Stimulated activated CD8-positive, alpha-beta memory T cell treated with anti-CD3 and anti-CD28 coated beads, Interleukin-4, amount 100 ng/mL, for 24 hours (primary cell): ENCODE measurements at regions not wholly inside any gene's neighbourhood (a gene's known extent, or its start where the extent isn't known, plus 50 kb on each side); places are given as distances from the start of the nearest gene placed in this dataset.
"Not testable (repeated sequence)": the region's sequence is repeated elsewhere in the genome, so short reads cannot be mapped to it uniquely, and the experiment has no call there.

Experiments used
- DNase-seq: peaks from one replicate; pipeline ENCODE4 v3.0.0-alpha.2; 2020; ENCODE audit warnings: low read depth

- DNase-seq: no peak
Measured at GRCh38 chr6:27624694-27625262, 151.9 kb upstream of the ZNF184 start.

DNA sequence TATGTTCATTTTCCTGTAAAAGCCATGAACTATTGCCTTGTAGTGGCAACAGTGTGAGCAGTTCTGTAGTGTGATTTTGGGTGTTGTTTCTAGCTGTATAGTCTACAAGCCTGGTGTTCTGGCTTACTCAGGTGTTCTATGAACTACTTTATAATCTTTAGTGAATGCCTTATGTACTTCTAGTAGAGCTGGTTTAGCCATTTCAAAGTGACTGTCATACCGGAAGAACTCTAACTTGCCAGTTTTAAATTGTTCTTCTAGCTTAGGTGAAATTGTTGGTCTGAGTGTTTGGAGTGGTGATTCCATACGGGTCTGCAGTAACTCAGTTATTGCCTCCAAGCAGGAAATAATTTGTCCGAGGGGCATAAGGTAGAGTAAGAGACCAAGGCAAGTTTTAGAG is 150.2 kb upstream of the ZNF184 start:
- no peak for DNase-seq

DNA sequence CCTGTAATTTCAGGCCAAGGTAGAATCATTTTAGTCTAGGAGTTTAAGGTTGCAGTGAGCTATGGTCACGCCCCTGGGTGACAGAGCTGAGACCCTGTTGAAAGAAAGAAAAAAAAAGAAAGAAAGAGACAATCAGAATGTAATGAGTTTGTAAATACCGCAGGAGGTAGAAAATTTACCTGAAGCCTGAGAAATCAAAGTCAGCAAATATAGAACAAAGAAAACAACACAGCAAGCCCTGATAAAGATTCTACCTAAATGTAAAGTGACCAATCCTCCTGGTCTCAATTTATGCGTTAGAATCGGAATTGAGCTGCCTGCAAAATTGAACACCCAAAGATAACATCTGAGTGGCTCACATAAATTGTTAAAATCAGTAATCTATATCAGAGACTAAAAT is 146.5 kb upstream of the ZNF184 start:
- DNase-seq: no peak

DNA sequence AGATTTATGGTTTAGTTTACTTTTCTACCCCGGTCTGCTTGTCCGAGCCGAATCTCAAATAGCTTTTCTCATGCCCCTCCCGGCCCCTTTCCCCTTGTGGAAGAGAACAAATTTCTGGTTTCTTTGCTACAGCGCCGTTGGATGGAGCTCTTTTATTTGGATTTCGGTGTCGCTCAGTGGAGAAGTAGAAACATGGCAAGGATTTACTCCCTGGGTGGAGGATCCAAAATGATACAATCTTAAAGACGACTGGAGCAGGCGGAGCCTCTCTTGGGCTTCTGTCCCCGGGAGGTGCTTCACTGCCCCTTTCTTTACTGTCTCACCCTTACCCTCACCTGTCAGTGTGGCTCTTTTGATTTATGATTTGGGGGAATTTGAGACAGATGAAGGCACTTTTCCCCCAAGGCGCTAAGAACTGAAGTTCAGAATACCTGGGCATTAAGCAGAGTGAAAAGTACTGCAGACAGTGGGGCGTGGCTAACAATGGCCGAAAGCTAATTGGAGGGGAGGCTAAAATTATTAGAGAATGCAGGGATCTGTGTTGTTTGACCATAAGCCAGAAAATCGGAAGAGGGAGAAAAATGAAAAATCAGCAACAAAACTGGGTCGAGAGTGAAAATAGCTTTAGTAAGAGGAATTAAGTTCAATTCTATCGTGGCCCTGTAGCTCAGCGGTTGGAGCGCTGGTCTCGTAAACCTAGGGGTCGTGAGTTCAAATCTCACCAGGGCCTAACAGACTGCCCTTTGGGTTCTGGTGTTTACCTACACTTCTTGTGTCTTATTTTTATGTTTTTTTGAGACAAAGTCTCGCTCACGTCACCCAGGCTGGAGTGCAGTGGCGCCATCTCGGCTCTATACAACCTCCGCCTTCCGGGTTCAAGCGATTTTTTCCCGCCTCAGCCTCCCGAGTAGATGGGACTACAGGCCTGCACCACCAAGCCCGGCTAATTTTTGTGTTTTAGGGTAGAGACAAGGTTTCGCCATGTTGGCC is 145.1 kb upstream of the ZNF184 start:
- DNase-seq: no peak

DNA sequence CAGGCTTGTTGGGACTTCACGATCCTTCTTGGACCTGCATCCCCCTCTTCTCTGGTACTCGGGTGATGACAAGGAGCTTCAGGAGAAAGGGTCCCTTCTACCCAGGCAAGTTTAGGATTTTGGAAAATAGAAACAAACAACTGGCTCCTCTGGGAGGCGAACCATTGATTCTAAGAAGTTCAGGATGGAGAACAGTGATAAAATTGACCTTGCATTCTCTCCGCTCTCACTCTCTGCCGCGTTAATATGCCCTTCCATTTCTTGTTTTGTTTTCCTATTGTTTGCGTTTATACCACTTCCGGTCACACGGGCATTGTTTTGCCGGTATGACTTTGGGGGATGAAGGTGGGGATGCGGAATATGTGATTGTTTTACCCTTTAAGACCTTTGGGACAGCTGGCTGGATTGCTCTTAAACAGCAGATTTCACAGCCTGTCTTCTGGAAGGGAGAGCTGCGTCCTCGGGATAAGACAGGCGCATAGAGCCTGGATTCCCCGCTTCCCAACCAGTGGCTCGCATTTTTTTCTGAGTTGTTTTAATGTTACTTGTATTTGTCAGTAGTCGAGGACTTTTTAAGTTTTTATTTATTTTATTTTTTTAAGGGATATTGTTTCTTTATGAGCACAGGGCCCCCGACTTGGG is 144.3 kb upstream of the ZNF184 start:
- no peak for DNase-seq

DNA sequence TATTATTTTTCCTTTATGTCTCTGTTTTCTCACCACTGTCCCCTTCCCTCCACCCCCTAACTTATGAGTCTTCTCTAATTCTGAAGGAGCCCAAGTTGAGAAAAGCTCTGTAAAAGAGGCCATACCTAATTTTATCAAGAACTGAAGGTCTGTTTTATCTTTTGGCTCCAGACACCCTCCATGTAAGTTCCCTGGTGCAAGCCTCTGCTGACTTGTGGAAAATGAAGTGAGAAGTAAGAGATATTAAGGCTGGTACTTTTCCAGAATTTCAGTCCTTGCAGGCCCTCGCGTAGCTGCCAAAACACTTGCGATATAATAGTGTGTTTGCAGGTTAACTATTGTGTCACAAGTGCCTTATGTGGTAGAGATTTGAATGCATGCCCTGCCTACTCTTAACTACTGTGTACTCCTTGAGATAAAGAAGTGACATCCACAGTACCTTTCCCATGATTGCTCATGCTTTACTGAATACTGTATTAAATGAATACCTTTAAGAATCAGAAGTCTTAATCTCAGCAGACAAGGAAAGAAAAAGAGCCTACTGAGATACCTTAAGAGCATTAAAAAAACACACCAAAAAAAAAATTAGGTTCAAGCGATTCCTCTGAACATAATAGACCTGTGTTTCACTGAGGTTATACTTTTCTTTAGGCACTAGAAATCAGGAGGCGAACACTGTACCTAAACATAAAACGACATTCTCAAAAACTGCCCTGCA is 143.6 kb upstream of the ZNF184 start:
- DNase-seq: no peak

DNA sequence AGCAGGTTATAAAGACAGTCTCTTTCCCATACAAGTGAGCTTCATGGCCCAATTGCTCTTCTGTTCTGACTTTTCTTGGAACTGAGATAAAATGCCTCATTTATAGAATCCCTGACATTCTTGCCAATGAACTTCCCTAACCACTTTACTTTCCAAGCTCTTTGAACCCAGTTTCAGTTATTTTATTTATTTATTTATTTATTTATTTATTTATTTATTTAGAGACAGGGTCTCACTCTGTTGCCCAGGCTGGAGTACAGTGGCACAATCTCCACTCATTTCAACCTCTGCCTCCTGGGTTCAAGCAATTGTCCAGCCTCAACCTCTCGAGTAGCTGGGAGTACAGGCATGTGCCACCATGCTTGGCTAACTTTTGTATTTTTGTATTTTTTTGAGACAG is 138.5 kb upstream of the ZNF184 start:
- no peak for DNase-seq

DNA sequence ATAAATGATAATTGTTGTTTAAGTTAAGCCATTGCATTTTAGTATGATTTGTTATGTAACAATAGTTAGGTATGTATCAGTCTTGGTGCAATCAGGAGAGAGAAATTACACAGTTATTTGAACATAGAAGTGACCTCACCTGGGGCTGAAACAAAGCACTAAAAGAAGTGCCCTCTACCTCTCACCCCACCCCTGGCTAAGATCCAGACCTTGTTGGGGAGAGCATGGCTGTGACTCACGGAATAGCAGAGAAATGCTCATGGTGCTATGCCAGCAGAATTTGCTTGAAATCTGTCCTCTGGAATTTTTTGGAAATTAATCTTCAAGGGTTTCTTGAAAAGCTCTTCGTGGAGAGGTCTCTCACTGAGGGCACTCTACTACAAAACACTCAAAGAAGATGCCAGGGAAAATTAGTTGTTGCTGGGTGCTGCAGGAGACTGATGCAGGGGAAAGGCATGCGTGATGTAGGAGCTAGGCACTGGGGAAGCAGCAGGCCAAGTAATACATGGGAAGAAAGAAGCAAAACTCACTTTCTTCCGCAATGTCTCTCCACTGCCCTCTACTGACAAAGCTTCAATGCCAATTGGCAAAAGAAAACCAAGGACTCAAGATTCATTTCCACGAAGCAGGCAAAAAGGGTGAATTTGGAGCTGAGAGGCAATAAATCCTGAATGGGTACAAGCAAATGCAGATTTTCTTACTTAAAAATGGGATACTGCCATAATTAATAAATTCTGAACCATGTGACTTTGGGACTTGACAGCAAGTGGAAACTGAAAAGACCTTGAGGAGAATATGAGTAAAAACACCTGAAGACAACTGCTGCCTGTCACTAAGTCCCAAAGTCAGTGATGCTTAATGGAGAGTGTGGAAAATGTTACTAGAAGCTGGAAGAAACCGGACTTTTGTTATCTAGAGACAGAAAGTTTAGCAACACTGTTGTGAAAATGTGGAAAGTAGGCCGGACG is 136.3 kb upstream of the ZNF184 start:
- no peak for DNase-seq

DNA sequence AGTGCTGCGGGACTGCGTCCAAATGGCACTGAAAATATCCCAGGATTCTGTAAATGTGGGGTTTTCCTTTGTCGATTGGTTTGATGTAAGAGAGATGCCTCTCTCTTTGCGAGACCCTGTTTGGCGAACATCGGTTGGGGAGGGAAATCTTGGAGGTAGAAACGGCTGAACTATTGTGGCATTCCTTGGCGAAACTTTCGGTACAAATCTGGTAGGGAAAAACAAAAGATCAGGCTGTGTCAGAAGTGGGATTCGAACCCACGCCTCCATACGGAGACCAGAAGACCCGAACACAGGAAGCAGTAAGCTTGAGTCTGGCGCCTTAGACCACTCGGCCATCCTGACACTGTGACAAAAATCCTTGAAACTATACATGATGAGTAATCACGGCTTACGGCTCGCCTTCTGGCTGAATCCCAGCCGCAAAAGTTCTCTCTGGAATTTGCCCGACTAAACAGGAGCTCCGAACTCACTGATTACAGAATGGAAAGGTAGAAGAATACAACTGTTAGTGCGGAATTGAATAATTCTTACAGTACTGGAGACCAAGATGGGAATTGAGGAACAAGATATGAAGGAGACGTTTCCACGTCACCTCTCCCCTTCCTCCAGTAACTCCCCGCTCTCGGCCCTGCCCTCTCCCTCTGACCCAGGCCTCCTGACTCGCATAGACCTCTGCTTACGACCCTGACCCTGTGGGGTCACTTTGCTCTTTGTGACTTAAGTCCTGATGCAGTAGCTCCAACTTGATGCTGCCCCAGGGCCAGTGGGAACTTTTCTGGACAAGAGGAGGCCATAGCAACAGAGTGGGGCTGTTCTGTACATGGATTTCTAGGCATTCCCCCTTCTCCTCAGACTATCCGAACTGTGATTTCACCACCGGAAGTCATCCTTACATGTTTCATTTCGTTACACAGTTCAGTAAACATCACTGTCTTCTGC is 132.8 kb upstream of the ZNF184 start:
- DNase-seq: no peak

DNA sequence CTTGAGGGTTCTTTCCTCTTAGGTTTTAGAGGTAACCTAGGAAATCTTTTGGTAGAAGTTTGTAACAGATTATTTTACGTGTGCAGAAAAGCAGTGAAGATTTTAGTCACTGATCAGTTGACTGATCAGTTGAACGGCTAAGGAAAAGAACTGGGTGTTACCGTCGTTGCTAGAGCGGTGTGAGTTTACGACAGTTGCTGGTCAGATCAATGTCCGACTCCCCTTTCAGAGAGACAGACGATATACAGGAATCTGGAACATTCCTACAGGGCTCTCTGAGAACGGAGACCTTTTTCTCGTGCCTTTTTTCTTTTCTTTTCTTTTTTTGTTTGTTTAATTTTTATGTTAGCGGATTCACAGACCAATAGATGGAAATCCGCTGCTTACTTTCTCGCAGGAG is 132.1 kb upstream of the ZNF184 start:
- no peak for DNase-seq

DNA sequence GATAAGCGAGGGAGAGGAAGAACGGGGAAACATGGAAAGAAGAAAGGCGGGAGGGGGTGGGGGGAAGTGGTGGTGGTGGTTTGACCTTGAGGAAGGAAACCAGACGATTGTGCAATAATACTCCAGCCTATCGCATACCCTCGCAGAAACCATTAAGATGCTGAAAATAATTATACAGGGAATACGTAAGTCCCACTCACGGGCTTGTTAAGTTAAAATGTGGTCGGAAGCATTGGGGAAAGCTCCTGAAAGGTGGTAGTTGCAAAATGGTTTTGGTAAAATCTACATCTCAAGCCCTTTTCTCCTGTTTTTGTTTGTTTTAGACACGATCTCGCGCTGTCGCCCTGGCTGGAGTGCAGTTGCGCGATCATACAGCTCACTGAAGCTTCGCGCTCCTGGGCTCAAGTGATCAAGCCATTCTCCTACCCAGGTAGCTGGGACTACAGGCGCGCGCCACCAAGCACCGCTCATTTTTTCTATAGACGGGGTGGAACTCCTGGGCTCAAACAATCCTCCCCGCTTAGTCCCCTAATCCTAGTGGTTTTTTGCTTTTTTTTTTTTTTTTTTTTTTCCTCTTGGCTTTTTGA is 128.9 kb upstream of the ZNF184 start:
- DNase-seq: no peak

DNA sequence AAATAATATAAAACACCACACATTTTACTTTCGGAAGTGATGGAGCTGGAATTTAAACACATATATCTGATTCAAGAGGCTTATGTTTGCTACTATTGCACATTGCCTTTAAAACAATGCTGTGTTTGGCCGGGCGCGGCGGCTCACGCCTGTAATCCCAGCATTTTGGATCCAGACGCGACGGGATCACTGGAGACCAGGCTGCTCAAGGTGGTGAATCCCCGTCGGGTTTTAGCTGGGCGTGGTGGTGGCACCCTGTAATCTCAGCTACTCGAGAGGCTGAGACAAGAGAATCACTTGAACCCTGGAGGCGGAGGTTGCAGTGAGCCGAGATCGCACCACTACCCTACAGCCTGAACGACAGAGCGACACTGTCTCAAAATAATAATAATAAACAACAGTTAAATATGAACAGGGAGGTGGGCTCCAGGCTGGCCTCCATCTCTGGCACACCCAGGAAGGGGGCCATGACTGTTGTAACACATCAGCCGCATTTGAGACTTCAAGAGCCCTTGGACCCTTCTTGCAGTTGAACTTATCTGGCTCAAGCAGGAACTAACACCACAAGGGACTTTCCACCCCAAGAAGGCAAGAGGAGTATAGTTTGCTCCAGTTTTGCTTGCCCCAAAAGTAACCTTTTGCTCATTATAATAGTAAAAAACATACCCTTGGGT is 127.1 kb upstream of the ZNF184 start:
- DNase-seq: no peak

GRCh38 chr6:27597031-27597567 is 124.2 kb upstream of the ZNF184 start:
- DNase-seq: not testable (repeated sequence)

GRCh38 chr6:27593861-27594260 is 121.0 kb upstream of the ZNF184 start:
- DNase-seq: no peak

DNA sequence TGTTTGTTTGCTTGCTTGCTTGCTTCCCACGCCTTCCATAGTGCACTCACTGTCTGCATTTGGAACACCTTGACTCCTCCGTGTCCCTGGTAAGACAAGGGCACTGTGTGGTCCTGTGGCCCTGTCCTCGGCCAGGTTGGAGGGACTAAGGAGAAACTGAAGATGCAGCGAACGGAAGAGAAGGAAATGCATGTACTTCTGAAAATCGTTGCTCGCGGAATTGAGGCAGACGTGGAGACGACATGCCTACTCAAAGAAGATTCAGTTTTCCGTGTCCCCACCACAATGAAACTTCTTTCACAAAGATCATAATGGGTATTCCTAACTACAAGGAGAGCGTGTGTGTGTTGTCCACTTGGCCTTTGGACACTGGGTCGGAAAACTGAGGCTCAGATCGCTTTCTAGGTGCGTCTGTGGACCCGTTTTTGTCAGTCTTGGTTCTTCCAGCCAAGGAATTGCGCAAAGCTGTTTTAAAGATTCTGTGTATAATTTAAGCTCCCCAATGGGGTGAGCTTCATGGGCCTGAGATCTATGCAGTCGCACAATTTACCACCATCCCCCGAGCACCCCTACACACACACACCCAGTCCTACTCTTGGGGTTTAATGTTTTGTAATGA is 120.4 kb upstream of the ZNF184 start:
- no peak for DNase-seq

DNA sequence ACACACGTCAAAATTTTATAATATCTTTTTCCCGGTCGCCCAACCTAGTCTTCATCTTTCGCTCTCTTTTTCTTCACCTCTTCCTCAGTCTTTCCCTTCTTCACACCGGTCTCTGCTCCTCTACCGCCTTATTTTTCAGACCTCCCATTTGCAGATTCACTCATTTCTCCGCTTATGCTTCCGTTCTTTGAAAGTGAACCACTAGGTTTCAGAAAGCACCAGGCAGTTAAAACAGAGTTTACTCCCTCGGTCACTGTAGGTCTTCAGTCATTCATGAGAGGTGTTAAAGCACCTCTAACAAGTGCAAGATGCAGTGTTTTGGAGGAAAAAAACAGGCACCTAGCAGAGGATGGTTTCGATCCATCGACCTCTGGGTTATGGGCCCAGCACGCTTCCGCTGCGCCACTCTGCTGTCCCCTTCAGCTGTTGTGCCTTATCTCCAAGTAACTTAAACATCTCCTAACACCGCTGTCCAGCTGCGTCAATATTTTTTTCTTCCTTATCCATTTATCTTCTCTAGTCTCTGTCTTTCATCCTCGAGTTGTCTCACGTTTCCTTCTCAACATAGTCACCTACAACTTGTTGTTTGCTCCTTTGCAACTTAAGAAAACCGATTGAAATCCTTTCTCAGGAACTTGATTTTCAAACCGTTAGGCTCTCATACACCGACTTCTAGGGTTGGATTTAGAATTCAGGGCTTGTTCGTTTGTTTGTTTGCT is 119.7 kb upstream of the ZNF184 start:
- DNase-seq: peak; percentile 15

DNA sequence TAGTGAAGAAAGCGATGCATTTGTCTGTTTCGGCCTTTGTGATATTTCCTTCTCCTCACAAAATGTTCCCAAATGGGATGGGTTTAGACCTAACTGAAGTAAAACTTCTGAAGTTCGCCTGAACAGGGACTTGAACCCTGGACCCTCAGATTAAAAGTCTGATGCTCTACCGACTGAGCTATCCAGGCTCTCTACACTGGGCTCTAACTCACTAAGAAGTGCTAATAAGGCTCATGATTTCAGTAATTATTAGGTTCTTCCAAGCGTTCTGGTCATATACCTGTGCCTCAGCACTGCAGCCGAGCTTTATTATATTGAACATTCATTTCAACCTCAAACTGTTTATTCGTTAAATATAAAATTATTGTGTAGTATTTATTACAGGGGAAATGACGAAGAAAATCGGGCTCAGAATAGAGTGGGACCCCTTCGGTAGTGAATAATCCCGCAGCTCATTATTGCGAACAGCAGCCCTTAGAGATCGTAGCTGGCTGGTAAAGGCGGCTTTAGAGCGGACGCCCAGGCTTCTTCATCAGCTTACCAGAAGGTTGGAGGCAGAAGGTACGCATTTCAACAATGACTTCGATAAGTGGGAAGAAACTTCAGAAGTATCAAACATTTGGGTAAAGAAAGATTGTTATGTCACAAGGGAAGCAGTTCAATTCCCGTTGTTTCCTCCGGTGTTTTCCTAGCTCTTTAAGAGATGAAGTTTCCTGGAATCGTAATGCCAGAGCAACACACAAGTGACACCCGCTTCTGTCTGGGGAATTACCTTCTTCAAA is 119.0 kb upstream of the ZNF184 start:
- DNase-seq: no peak
